ENCODE measurements at regions not wholly inside any gene's neighbourhood (a gene's known extent, or its start where the extent isn't known, plus 50 kb on each side); places are given as distances from the start of the nearest gene placed in this dataset.
A peak's percentile ranks its signal among the peaks of the same experiment; 100 is the strongest.

DNA sequence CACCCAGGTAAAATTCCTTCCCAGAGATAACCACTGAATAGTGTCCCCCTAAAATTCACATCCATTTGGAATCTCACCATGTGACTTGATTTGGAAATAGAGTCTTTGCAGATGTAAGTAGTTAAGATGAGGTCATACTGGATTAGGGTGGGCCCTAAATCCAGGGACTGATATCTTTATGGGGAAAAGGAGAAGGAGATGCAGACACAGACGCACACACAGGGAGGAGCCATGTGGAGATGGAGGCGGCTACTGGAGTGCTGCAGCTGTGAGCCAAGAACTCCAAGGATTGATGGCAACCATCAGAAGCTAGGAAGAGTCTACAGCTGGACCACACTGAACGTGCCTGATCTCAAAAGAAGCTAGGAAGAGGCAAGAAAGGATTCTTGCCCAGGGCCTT lies 96.6 kb upstream of the SRD5A3 start:
- peak; percentile 15 for DNase-seq (ENCODE audit: low read depth)
- TF ChIP-seq, protein P1, sequence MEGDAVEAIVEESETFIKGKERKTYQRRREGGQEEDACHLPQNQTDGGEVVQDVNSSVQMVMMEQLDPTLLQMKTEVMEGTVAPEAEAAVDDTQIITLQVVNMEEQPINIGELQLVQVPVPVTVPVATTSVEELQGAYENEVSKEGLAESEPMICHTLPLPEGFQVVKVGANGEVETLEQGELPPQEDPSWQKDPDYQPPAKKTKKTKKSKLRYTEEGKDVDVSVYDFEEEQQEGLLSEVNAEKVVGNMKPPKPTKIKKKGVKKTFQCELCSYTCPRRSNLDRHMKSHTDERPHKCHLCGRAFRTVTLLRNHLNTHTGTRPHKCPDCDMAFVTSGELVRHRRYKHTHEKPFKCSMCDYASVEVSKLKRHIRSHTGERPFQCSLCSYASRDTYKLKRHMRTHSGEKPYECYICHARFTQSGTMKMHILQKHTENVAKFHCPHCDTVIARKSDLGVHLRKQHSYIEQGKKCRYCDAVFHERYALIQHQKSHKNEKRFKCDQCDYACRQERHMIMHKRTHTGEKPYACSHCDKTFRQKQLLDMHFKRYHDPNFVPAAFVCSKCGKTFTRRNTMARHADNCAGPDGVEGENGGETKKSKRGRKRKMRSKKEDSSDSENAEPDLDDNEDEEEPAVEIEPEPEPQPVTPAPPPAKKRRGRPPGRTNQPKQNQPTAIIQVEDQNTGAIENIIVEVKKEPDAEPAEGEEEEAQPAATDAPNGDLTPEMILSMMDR (IDR thresholded peaks at IDR 0.05; ENCODE audit: insufficient read depth, low read length) = no peak
- H3K4me3 ChIP-seq (ENCODE audit: low read depth, low read length) = no peak overlapping the region

GRCh38 chr4:55251342-55251741 lies 94.7 kb upstream of the SRD5A3 start:
- peak; percentile 65 for DNase-seq (ENCODE audit: low read depth)
- TF ChIP-seq, protein P1 (IDR thresholded peaks at IDR 0.05; ENCODE audit: insufficient read depth, low read length) = no peak
- no peak overlapping the region for H3K4me3 ChIP-seq (ENCODE audit: low read depth, low read length)

DNA sequence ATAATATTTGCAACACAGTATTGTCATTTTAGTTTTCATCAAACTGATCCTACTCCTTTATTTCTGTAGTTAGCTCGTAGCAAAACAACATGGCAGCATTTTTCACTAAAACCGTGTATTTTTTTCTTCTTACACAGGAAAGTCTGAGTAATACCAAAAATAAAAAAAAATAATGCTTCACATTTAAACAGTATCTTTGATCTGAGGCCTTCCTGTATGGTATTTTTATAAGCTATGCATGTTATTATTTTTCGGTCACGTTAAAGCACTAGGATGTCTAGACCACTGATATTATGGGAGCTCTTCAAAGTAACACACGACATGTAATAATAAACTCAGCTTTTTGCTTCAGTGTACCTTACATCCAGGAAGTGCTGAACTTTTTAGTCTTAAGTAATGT lies 94.1 kb upstream of the SRD5A3 start:
- DNase-seq (ENCODE audit: low read depth) = no peak
- TF ChIP-seq, protein P1 (IDR thresholded peaks at IDR 0.05; ENCODE audit: insufficient read depth, low read length) = no peak
- H3K4me3 ChIP-seq (ENCODE audit: low read depth, low read length) = no peak overlapping the region

GRCh38 chr4:55253948-55254593 lies 92.0 kb upstream of the SRD5A3 start:
- DNase-seq (ENCODE audit: low read depth) = no peak
- no peak overlapping the region for H3K4me3 ChIP-seq (ENCODE audit: low read depth, low read length)
- TF ChIP-seq, protein P1 (IDR thresholded peaks at IDR 0.05; ENCODE audit: insufficient read depth, low read length) = no peak

GRCh38 chr4:55255179-55255578 lies 90.9 kb upstream of the SRD5A3 start:
- H3K4me3 ChIP-seq (ENCODE audit: low read depth, low read length) = no peak overlapping the region
- DNase-seq (ENCODE audit: low read depth) = peak; percentile 84
- TF ChIP-seq, protein P1 (IDR thresholded peaks at IDR 0.05; ENCODE audit: insufficient read depth, low read length) = no peak

GRCh38 chr4:55256787-55257186 lies 89.3 kb upstream of the SRD5A3 start:
- H3K4me3 ChIP-seq (ENCODE audit: low read depth, low read length) = no peak overlapping the region
- DNase-seq (ENCODE audit: low read depth) = peak; percentile 56
- TF ChIP-seq, protein P1 (IDR thresholded peaks at IDR 0.05; ENCODE audit: insufficient read depth, low read length) = no peak

Measured in fibroblast of the aortic adventitia (primary cell).